SK-N-SH (cell line): ENCODE measurements at regions not wholly inside any gene's neighbourhood (a gene's known extent, or its start where the extent isn't known, plus 50 kb on each side); places are given as distances from the start of the nearest gene placed in this dataset.

Experiments
- CTCF ChIA-PET: fragments of 300-600, 350-600 bp; formaldehyde crosslinking; extraction: SDS; loops from one replicate; lab custom pipeline; 2021; lab: Yijun Ruan, JAX
- POLR2A ChIA-PET: fragments of 350-600 bp; sonication (Branson Sonifier 250); formaldehyde crosslinking; extraction: SDS; loops from one replicate; lab custom pipeline; 2020; ENCODE audit warnings: antibody characterized with exemption, inconsistent platforms; lab: Yijun Ruan, JAX
- DNase-seq: peaks from one replicate; pipeline ENCODE4 v3.0.0; 2012
- H2AFZ ChIP-seq: fragments of 200-600 bp; sonication (generic); 2 replicates; pipeline ENCODE4 v1.8.1; 2016; ENCODE audit warnings: antibody characterized with exemption, mild to moderate bottlenecking, low read depth
- H3F3A ChIP-seq: fragments of 200-600 bp; sonication (generic); replicated peaks from 2 replicates; pipeline ENCODE3; 2016; ENCODE audit warnings: antibody characterized with exemption, mild to moderate bottlenecking; ENCODE audit not compliant: insufficient read depth
- H3K27ac ChIP-seq, 2 experiments: fragments of 200-500 bp in 1 of 2; fragments of 200-600 bp in 1 of 2; sonication (Bioruptor generic) in 1 of 2; sonication (generic), shearing (Covaris generic) in 1 of 2; 2 replicates each; pipeline versions ENCODE4 v1.5.1 to v1.6.1; 2014 to 2016; ENCODE audit warnings: low read depth in 2 of 2, inconsistent platforms in 1 of 2, low read length in 1 of 2, mild to moderate bottlenecking in 1 of 2, mixed read lengths in 1 of 2
- H3K27me3 ChIP-seq: fragments of 200-600 bp; sonication (generic), shearing (Covaris generic); 2 replicates; pipeline ENCODE4 v1.6.1; 2016; ENCODE audit warnings: mixed run types; ENCODE audit not compliant: insufficient read depth
- H3K36me3 ChIP-seq, 2 experiments: fragments of 200-500 bp in 1 of 2; fragments of 200-600 bp in 1 of 2; sonication (Bioruptor generic) in 1 of 2; sonication (generic) in 1 of 2; replicated peaks in 1 of 2; 2 replicates each; pipeline versions ENCODE3 to v1.5.1; 2014 to 2016; ENCODE audit warnings: low read length in 1 of 2, mild to moderate bottlenecking in 1 of 2; ENCODE audit not compliant: insufficient read depth in 2 of 2, control insufficient read depth in 1 of 2
- H3K4me1 ChIP-seq, 2 experiments: fragments of 200-500 bp in 1 of 2; fragments of 200-600 bp in 1 of 2; sonication (Bioruptor generic) in 1 of 2; sonication (generic), shearing (Covaris generic) in 1 of 2; 2 replicates each; pipeline versions ENCODE4 v1.5.1 to v1.6.1; 2014 to 2016; ENCODE audit warnings: low read depth in 1 of 2, low read length in 1 of 2, mixed run types in 1 of 2; ENCODE audit not compliant: insufficient read depth in 2 of 2, control insufficient read depth in 1 of 2
- H3K4me2 ChIP-seq: fragments of 200-600 bp; sonication (generic), shearing (Covaris generic); 2 replicates; pipeline ENCODE4 v1.6.1; 2017; ENCODE audit warnings: mixed run types
- H3K4me3 ChIP-seq, 2 experiments: fragments of 200-500 bp in 1 of 2; fragments of 200-600 bp in 1 of 2; sonication (Bioruptor generic) in 1 of 2; sonication (generic), shearing (Covaris generic) in 1 of 2; 2 replicates each; pipeline versions ENCODE4 v1.5.1 to v1.8.1; 2014 to 2016; ENCODE audit warnings: low read depth in 2 of 2, inconsistent platforms in 1 of 2, low read length in 1 of 2, mild to moderate bottlenecking in 1 of 2, mixed read lengths in 1 of 2, moderate library complexity in 1 of 2
- H3K79me2 ChIP-seq: fragments of 200-600 bp; sonication (generic); 2 replicates; pipeline ENCODE4 v1.8.1; 2017; ENCODE audit warnings: mild to moderate bottlenecking; ENCODE audit not compliant: insufficient read depth
- H3K9ac ChIP-seq: fragments of 200-600 bp; sonication (generic); 2 replicates; pipeline ENCODE4 v1.6.1; 2017; ENCODE audit warnings: mixed run types
- H3K9me2 ChIP-seq: fragments of 200-600 bp; sonication (generic); 2 replicates; pipeline ENCODE4 v1.6.1; 2017; ENCODE audit warnings: mixed run types
- H3K9me3 ChIP-seq: fragments of 200-600 bp; sonication (generic); 2 replicates; pipeline ENCODE4 v1.6.1; 2017; ENCODE audit warnings: mixed run types, mild to moderate bottlenecking, moderate library complexity
- H4K20me1 ChIP-seq: fragments of 200-600 bp; sonication (generic); 2 replicates; pipeline ENCODE4 v1.6.1; 2017; ENCODE audit warnings: mild to moderate bottlenecking, mixed run types; ENCODE audit not compliant: insufficient read depth
- CHD2 ChIP-seq: fragments of 150-350 bp; IDR thresholded peaks from 2 replicates; pipeline ENCODE4 v1.6.1; 2018; ENCODE audit warnings: low read length; ENCODE audit not compliant: partially characterized antibody
- ELF1 ChIP-seq: IDR thresholded peaks from 2 replicates; pipeline ENCODE4 v1.4.0; 2012
- EP300 ChIP-seq, 2 experiments: IDR thresholded peaks; 2 replicates each; pipeline versions ENCODE4 v1.4.0 to v1.6.1; 2012; ENCODE audit warnings: borderline replicate concordance in 1 of 2, low read depth in 1 of 2, low read length in 1 of 2
- EZH2phosphoT487 ChIP-seq: fragments of 200-600 bp; sonication (generic); IDR thresholded peaks from 2 replicates; pipeline ENCODE4 v1.6.1; 2017; ENCODE audit warnings: low read depth, mixed run types, mild to moderate bottlenecking, antibody characterized with exemption, moderate library complexity, borderline replicate concordance
- FOSL2 ChIP-seq: IDR thresholded peaks from 2 replicates; pipeline ENCODE4 v1.4.0; 2012; ENCODE audit warnings: low read depth, mild to moderate bottlenecking, moderate library complexity, borderline replicate concordance
- GABPA ChIP-seq: IDR thresholded peaks from 2 replicates; pipeline ENCODE4 v1.4.0; 2012; ENCODE audit warnings: low read depth, mild to moderate bottlenecking
- IRF3 ChIP-seq: fragments of 150-350 bp; IDR thresholded peaks from 2 replicates; pipeline ENCODE4 v1.6.1; 2016; ENCODE audit warnings: mild to moderate bottlenecking, low read depth, low read length
- POLR2AphosphoS5 ChIP-seq: IDR thresholded peaks from 2 replicates; pipeline ENCODE4 v1.6.1; 2012; ENCODE audit warnings: low read depth, low read length
- RCOR1 ChIP-seq: fragments of 150-350 bp; IDR thresholded peaks from 2 replicates; pipeline ENCODE4 v1.6.1; 2017; ENCODE audit warnings: antibody characterized with exemption, low read length
- REST ChIP-seq: IDR thresholded peaks from 2 replicates; pipeline ENCODE4 v1.6.1; 2012; ENCODE audit warnings: mild to moderate bottlenecking, low read depth, low read length, moderate library complexity
- SMC3 ChIP-seq: IDR thresholded peaks from 2 replicates; pipeline ENCODE4 v1.6.1; 2012; ENCODE audit warnings: low read depth, low read length, improper control_type of control experiment
- TAF1 ChIP-seq: IDR thresholded peaks from 2 replicates; pipeline ENCODE4 v1.6.1; 2012; ENCODE audit warnings: low read depth, mild to moderate bottlenecking, low read length, moderate library complexity, borderline replicate concordance
- TCF12 ChIP-seq: IDR thresholded peaks from 2 replicates; pipeline ENCODE4 v1.4.0; 2012
- TEAD4 ChIP-seq: IDR thresholded peaks from 2 replicates; pipeline ENCODE4 v1.4.0; 2012; ENCODE audit warnings: mild to moderate bottlenecking, borderline replicate concordance; ENCODE audit not compliant: insufficient read depth
- WGBS: methylation state at CpG from one replicate; pipeline ENCODE4 v1.1.6; 2017; ENCODE audit warnings: low lambda C conversion rate; 5-methylcytosine and 5-hydroxymethylcytosine counted together
- TF ChIP-seq, protein P1 (sequence below): IDR thresholded peaks from 2 replicates; pipeline ENCODE4 v1.4.0; 2012; ENCODE audit warnings: low read depth, borderline replicate concordance
- TF ChIP-seq, protein P2 (sequence below): IDR thresholded peaks from 2 replicates; pipeline ENCODE4 v1.4.0; 2012; ENCODE audit warnings: low read depth
- TF ChIP-seq, protein P3 (sequence below): fragments of 150-350 bp; IDR thresholded peaks from 2 replicates; pipeline ENCODE4 v1.6.1; 2017; ENCODE audit warnings: antibody characterized with exemption, low read length, low read depth, borderline replicate concordance

- TF ChIP-seq, protein P1, sequence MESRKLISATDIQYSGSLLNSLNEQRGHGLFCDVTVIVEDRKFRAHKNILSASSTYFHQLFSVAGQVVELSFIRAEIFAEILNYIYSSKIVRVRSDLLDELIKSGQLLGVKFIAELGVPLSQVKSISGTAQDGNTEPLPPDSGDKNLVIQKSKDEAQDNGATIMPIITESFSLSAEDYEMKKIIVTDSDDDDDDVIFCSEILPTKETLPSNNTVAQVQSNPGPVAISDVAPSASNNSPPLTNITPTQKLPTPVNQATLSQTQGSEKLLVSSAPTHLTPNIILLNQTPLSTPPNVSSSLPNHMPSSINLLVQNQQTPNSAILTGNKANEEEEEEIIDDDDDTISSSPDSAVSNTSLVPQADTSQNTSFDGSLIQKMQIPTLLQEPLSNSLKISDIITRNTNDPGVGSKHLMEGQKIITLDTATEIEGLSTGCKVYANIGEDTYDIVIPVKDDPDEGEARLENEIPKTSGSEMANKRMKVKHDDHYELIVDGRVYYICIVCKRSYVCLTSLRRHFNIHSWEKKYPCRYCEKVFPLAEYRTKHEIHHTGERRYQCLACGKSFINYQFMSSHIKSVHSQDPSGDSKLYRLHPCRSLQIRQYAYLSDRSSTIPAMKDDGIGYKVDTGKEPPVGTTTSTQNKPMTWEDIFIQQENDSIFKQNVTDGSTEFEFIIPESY: no peak
- TF ChIP-seq, protein P2, sequence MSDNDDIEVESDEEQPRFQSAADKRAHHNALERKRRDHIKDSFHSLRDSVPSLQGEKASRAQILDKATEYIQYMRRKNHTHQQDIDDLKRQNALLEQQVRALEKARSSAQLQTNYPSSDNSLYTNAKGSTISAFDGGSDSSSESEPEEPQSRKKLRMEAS: no peak
- no peak for TF ChIP-seq IRF3
- no peak for TF ChIP-seq TEAD4
- no peak for TF ChIP-seq ELF1
- no peak for TF ChIP-seq POLR2AphosphoS5
- no peak for TF ChIP-seq RCOR1
- TF ChIP-seq SMC3: no peak
- TF ChIP-seq EZH2phosphoT487: no peak
- TF ChIP-seq CHD2: no peak
- TF ChIP-seq, protein P3, sequence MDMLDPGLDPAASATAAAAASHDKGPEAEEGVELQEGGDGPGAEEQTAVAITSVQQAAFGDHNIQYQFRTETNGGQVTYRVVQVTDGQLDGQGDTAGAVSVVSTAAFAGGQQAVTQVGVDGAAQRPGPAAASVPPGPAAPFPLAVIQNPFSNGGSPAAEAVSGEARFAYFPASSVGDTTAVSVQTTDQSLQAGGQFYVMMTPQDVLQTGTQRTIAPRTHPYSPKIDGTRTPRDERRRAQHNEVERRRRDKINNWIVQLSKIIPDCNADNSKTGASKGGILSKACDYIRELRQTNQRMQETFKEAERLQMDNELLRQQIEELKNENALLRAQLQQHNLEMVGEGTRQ: no peak
- no peak for TF ChIP-seq FOSL2
- TF ChIP-seq TAF1: no peak
- no peak for TF ChIP-seq EP300 (IDR thresholded peaks at IDR 0.05; ENCODE audit: borderline replicate concordance in 1 of 2, low read depth in 1 of 2, low read length in 1 of 2)
- no peak for TF ChIP-seq TCF12
- TF ChIP-seq GABPA: no peak
- no peak for TF ChIP-seq REST
- TF ChIP-seq, all 33 proteins: peak for 0
- WGBS: 3% methylated on average over 3 of the region's 3 CpGs
Measured at GRCh38 chr4:81874661-81875515, 403.2 kb upstream of the RASGEF1B start.

More at GRCh38 chr4:81874661-81875515, 403.2 kb upstream of the RASGEF1B start:
- Histone ChIP-seq H3K9me2 (no peaks in the 10 kb centered on the region), H3K4me1 (no peaks in the 10 kb centered on the region), H3K9me3 (no peaks in the 10 kb centered on the region), H3K4me3 (no peak overlapping the region), H4K20me1 (no peaks in the 10 kb centered on the region), H3K27me3 (no peaks in the 10 kb centered on the region; the same call in 1 of the 2 replicates), H3K27ac (no peak overlapping the region), H3K9ac (no peak overlapping the region), H3K4me2 (no peak overlapping the region), H3K36me3 (no peaks in the 10 kb centered on the region), H3K79me2 (no peaks in the 10 kb centered on the region), H3F3A (no peaks in the 10 kb centered on the region), H2AFZ (no peak overlapping the region)
- ChIA-PET POLR2A (no interaction called here), CTCF (no interaction called here)
- DNase-seq: no peak
